CD4-positive, alpha-beta memory T cell (primary cell): ENCODE measurements at regions not wholly inside any gene's neighbourhood (a gene's known extent, or its start where the extent isn't known, plus 50 kb on each side); places are given as distances from the start of the nearest gene placed in this dataset.

Experiments
- CTCF ChIA-PET: fragments of 350-600 bp; sonication (Branson Sonifier 250); formaldehyde crosslinking; loops from one replicate; lab custom pipeline; 2021; ENCODE audit warnings: inconsistent platforms; ENCODE audit not compliant: partially characterized antibody; lab: Charles Lee
- POLR2A ChIA-PET: fragments of 350-600 bp; sonication (Branson Sonifier 250); formaldehyde crosslinking; loops from one replicate; lab custom pipeline; 2021; ENCODE audit not compliant: partially characterized antibody; lab: Charles Lee
- DNase-seq, 5 donors: peaks; one replicate each; pipeline versions ENCODE4 v3.0.0 to v3.0.0-alpha.2; 2020 to 2022; ENCODE audit warnings: mixed read lengths in 1 of 5
- H3K27ac ChIP-seq: one replicate; pipeline ENCODE4 v1.7.0; 2013; ENCODE audit warnings: low read depth, low read length
- H3K27me3 ChIP-seq: 2 replicates; pipeline ENCODE4 v1.7.0; 2013; ENCODE audit warnings: mild to moderate bottlenecking, low read length, moderate library complexity; ENCODE audit not compliant: insufficient read depth
- H3K36me3 ChIP-seq: 2 replicates; pipeline ENCODE4 v1.7.0; 2013; ENCODE audit warnings: mild to moderate bottlenecking, low read length, moderate library complexity; ENCODE audit not compliant: insufficient read depth
- H3K4me1 ChIP-seq: 2 replicates; pipeline ENCODE4 v1.7.0; 2013; ENCODE audit warnings: mild to moderate bottlenecking, low read length, moderate library complexity; ENCODE audit not compliant: insufficient read depth
- H3K4me3 ChIP-seq, 2 donors: one replicate each; pipeline ENCODE4 v1.7.0; 2013; ENCODE audit warnings: low read length in 2 of 2, mild to moderate bottlenecking in 1 of 2
- H3K9me3 ChIP-seq, 2 donors: one replicate each; pipeline ENCODE4 v1.7.0; 2013; ENCODE audit warnings: low read length in 2 of 2, control low read depth in 1 of 2; ENCODE audit not compliant: control insufficient read depth in 1 of 2
- H3K27ac Mint-ChIP-seq, 7 donors: one replicate each; pipeline ENCODE4 v1.8.0; 2020 to 2021; ENCODE audit warnings: mixed read lengths in 7 of 7, mild to moderate bottlenecking in 6 of 7, inconsistent platforms in 3 of 7, moderate library complexity in 3 of 7
- H3K27me3 Mint-ChIP-seq, 2 donors: one replicate each; pipeline ENCODE4 v1.8.0; 2020 to 2021; ENCODE audit warnings: mixed read lengths in 2 of 2
- H3K36me3 Mint-ChIP-seq, 2 donors: one replicate each; pipeline ENCODE4 v1.8.0; 2020 to 2021; ENCODE audit warnings: mixed read lengths in 2 of 2, inconsistent platforms in 1 of 2, mild to moderate bottlenecking in 1 of 2
- H3K4me1 Mint-ChIP-seq, 4 donors: one replicate each; pipeline ENCODE4 v1.8.0; 2020 to 2021; ENCODE audit warnings: mixed read lengths in 4 of 4, mild to moderate bottlenecking in 1 of 4
- H3K4me3 Mint-ChIP-seq, 8 donors: one replicate each; pipeline ENCODE4 v1.8.0; 2020 to 2021; ENCODE audit warnings: mixed read lengths in 8 of 8, mild to moderate bottlenecking in 7 of 8, moderate library complexity in 6 of 8, inconsistent platforms in 3 of 8
- H3K9me3 Mint-ChIP-seq, 8 donors: one replicate each; pipeline ENCODE4 v1.8.0; 2020 to 2021; ENCODE audit warnings: mixed read lengths in 8 of 8, mild to moderate bottlenecking in 5 of 8, inconsistent platforms in 3 of 8, moderate library complexity in 1 of 8
- intact Hi-C: fragments of 100-400 bp; cut with micrococcal nuclease; formaldehyde crosslinking; loops from one replicate; pipeline ENCODE4 v1.15.1; 2023

- Histone ChIP-seq H3K27ac (no peak overlapping the region), H3K27me3 (no peaks in the 10 kb centered on the region), H3K4me1 (no peaks in the 10 kb centered on the region), H3K9me3 (no peaks in the 10 kb centered on the region), H3K4me3 (no peak overlapping the region), H3K36me3 (no peaks in the 10 kb centered on the region)
- Mint-ChIP-seq H3K9me3 (peaks cover 2 to 9% (median 5%) of the 10 kb centered on the region in 8 donors), H3K4me3 (no peak overlapping the region), H3K4me1 (no peaks in the 10 kb centered on the region), H3K36me3 (no peaks in the 10 kb centered on the region), H3K27ac (no peak overlapping the region), H3K27me3 (no peaks in the 10 kb centered on the region)
- ChIA-PET POLR2A (no interaction called here), CTCF (no interaction called here)
- DNase-seq, result no peak
- intact Hi-C loops, result no loop called here
Observed at GRCh38 chr4:60221866-60222265, 978.3 kb upstream of the ADGRL3 start.

- Mint-ChIP-seq H3K9me3 (peaks cover 2 to 13% (median 6%) of the 10 kb centered on the region in 8 donors), H3K27ac (no peak overlapping the region), H3K4me3 (no peak overlapping the region), H3K27me3 (no peaks in the 10 kb centered on the region), H3K4me1 (no peaks in the 10 kb centered on the region), H3K36me3 (no peaks in the 10 kb centered on the region)
- ChIA-PET CTCF (no interaction called here), POLR2A (no interaction called here)
- Histone ChIP-seq H3K27me3 (no peaks in the 10 kb centered on the region), H3K4me3 (no peak overlapping the region), H3K4me1 (no peaks in the 10 kb centered on the region), H3K36me3 (no peaks in the 10 kb centered on the region), H3K27ac (no peak overlapping the region), H3K9me3 (no peaks in the 10 kb centered on the region)
- DNase-seq, result no peak
- intact Hi-C loops, result no loop called here
Observed at GRCh38 chr4:60223208-60223923, 976.8 kb upstream of the ADGRL3 start.

- CTCF ChIA-PET, result no interaction called here
Observed at GRCh38 chr4:60241866-60242265, 958.3 kb upstream of the ADGRL3 start.

GRCh38 chr4:60249784-60250183 is 950.3 kb upstream of the ADGRL3 start:
- Mint-ChIP-seq H3K27me3 (no peaks in the 10 kb centered on the region), H3K27ac (no peak overlapping the region), H3K4me3 (no peak overlapping the region), H3K9me3 (peaks cover 0 to 12% (median 4%) of the 10 kb centered on the region in 8 donors), H3K36me3 (no peaks in the 10 kb centered on the region), H3K4me1 (no peaks in the 10 kb centered on the region)
- no peak overlapping the region for H3K27ac ChIP-seq
- intact Hi-C loops, result no loop called here
- POLR2A ChIA-PET, result no interaction called here
- H3K36me3 ChIP-seq, result no peaks in the 10 kb centered on the region
- H3K9me3 ChIP-seq, result no peaks in the 10 kb centered on the region
- no peak for DNase-seq
- no peaks in the 10 kb centered on the region for H3K27me3 ChIP-seq
- no peak overlapping the region for H3K4me3 ChIP-seq
- no peaks in the 10 kb centered on the region for H3K4me1 ChIP-seq
- CTCF ChIA-PET, result no interaction called here

More at GRCh38 chr4:60241866-60242265, 958.3 kb upstream of the ADGRL3 start:
- POLR2A ChIA-PET, result no interaction called here
- Histone ChIP-seq H3K27me3 (no peaks in the 10 kb centered on the region), H3K9me3 (no peaks in the 10 kb centered on the region), H3K36me3 (no peaks in the 10 kb centered on the region), H3K27ac (no peak overlapping the region), H3K4me1 (no peaks in the 10 kb centered on the region), H3K4me3 (no peak overlapping the region)
- Mint-ChIP-seq H3K36me3 (no peaks in the 10 kb centered on the region), H3K9me3 (peaks cover 0 to 17% (median 4%) of the 10 kb centered on the region in 8 donors), H3K4me3 (no peak overlapping the region), H3K27me3 (no peaks in the 10 kb centered on the region), H3K4me1 (no peaks in the 10 kb centered on the region), H3K27ac (no peak overlapping the region)
- intact Hi-C loops, result no loop called here
- no peak for DNase-seq

- Mint-ChIP-seq H3K27ac (no peak overlapping the region), H3K4me1 (no peaks in the 10 kb centered on the region), H3K9me3 (peaks cover 0 to 12% (median 5%) of the 10 kb centered on the region in 8 donors), H3K27me3 (no peaks in the 10 kb centered on the region), H3K4me3 (no peak overlapping the region), H3K36me3 (no peaks in the 10 kb centered on the region)
- Histone ChIP-seq H3K36me3 (no peaks in the 10 kb centered on the region), H3K27me3 (no peaks in the 10 kb centered on the region), H3K4me3 (no peak overlapping the region), H3K9me3 (no peaks in the 10 kb centered on the region), H3K27ac (no peak overlapping the region), H3K4me1 (no peaks in the 10 kb centered on the region)
- CTCF ChIA-PET, result no interaction called here
- DNase-seq, result no peak
- intact Hi-C loops, result no loop called here
- POLR2A ChIA-PET, result no interaction called here
Observed at GRCh38 chr4:60250657-60251056, 949.5 kb upstream of the ADGRL3 start.

- Histone ChIP-seq H3K36me3 (no peaks in the 10 kb centered on the region), H3K9me3 (no peaks in the 10 kb centered on the region), H3K27me3 (no peaks in the 10 kb centered on the region), H3K4me1 (no peaks in the 10 kb centered on the region), H3K27ac (no peak overlapping the region), H3K4me3 (no peak overlapping the region)
- Mint-ChIP-seq H3K4me3 (no peak overlapping the region), H3K27me3 (no peaks in the 10 kb centered on the region), H3K4me1 (no peaks in the 10 kb centered on the region), H3K27ac (no peak overlapping the region), H3K9me3 (peaks cover 3 to 11% (median 6%) of the 10 kb centered on the region in 8 donors), H3K36me3 (no peaks in the 10 kb centered on the region)
- intact Hi-C loops, result no loop called here
- CTCF ChIA-PET, result no interaction called here
- DNase-seq, result no peak
- POLR2A ChIA-PET, result no interaction called here
Observed at GRCh38 chr4:60259781-60260180, 940.3 kb upstream of the ADGRL3 start.

GRCh38 chr4:60266505-60266904 is 933.6 kb upstream of the ADGRL3 start:
- H3K4me3 ChIP-seq, result no peak overlapping the region
- Mint-ChIP-seq H3K9me3 (peaks cover 0 to 10% (median 3%) of the 10 kb centered on the region in 8 donors), H3K36me3 (no peaks in the 10 kb centered on the region), H3K4me1 (no peaks in the 10 kb centered on the region), H3K27me3 (no peaks in the 10 kb centered on the region), H3K4me3 (no peak overlapping the region), H3K27ac (no peak overlapping the region)
- H3K36me3 ChIP-seq, result no peaks in the 10 kb centered on the region
- no peak overlapping the region for H3K27ac ChIP-seq
- no peaks in the 10 kb centered on the region for H3K4me1 ChIP-seq
- CTCF ChIA-PET, result no interaction called here
- POLR2A ChIA-PET, result no interaction called here
- no peak for DNase-seq
- no peaks in the 10 kb centered on the region for H3K9me3 ChIP-seq
- H3K27me3 ChIP-seq, result no peaks in the 10 kb centered on the region
- intact Hi-C loops, result no loop called here
